ENCODE measurements at regions not wholly inside any gene's neighbourhood (a gene's known extent, or its start where the extent isn't known, plus 50 kb on each side); places are given as distances from the start of the nearest gene placed in this dataset.

GRCh38 chr12:59904874-59905521 is 309.2 kb downstream of the SLC16A7 start:
- no peak overlapping the region for H3K27ac ChIP-seq (ENCODE audit: low read depth in 1 of 2, low read length in 2 of 2)
- H3K4me3 ChIP-seq (ENCODE audit: low read length): no peak overlapping the region
- ATAC-seq (ENCODE audit: poor library complexity) (no peak), DNase-seq (no peak)
- no peak for TF ChIP-seq CTCF (IDR thresholded peaks at IDR 0.05)
- ChIA-PET CTCF (no interaction called here), POLR2A (no interaction called here)
- Mint-ChIP-seq H3K4me3 (no peak overlapping the region), H3K4me1 (ENCODE audit: low read depth) (no peaks in the 10 kb centered on the region), H3K27me3 (no peaks in the 10 kb centered on the region), H3K27ac (no peak overlapping the region), H3K9me3 (no peaks in the 10 kb centered on the region), H3K36me3 (ENCODE audit: low read depth) (no peaks in the 10 kb centered on the region)
- no peaks in the 10 kb centered on the region for H3K27me3 ChIP-seq (ENCODE audit: control insufficient read depth in 1 of 2, insufficient read depth in 2 of 2, low read length in 2 of 2)
- intact Hi-C loops (cut with DNase I, micrococcal nuclease): no loop called here
- H3K36me3 ChIP-seq (ENCODE audit: insufficient read depth, low read length): no peaks in the 10 kb centered on the region
- H3K9me3 ChIP-seq (ENCODE audit: control insufficient read depth in 1 of 2, insufficient read depth in 1 of 2, low read length in 2 of 2): no peaks in the 10 kb centered on the region
- H3K4me1 ChIP-seq (ENCODE audit: insufficient read depth, low read length): no peaks in the 10 kb centered on the region

- Histone ChIP-seq H3K4me1 (ENCODE audit: insufficient read depth, low read length) (no peaks in the 10 kb centered on the region), H3K27ac (ENCODE audit: low read depth in 1 of 2, low read length in 2 of 2) (no peak overlapping the region), H3K36me3 (ENCODE audit: insufficient read depth, low read length) (no peaks in the 10 kb centered on the region), H3K9me3 (ENCODE audit: control insufficient read depth in 1 of 2, insufficient read depth in 1 of 2, low read length in 2 of 2) (no peaks in the 10 kb centered on the region), H3K4me3 (ENCODE audit: low read length) (no peak overlapping the region), H3K27me3 (ENCODE audit: control insufficient read depth in 1 of 2, insufficient read depth in 2 of 2, low read length in 2 of 2) (no peaks in the 10 kb centered on the region)
- intact Hi-C loops (cut with DNase I, micrococcal nuclease): no loop called here
- Mint-ChIP-seq H3K27ac (no peak overlapping the region), H3K27me3 (no peaks in the 10 kb centered on the region), H3K9me3 (no peaks in the 10 kb centered on the region), H3K36me3 (ENCODE audit: low read depth) (no peaks in the 10 kb centered on the region), H3K4me1 (ENCODE audit: low read depth) (no peaks in the 10 kb centered on the region), H3K4me3 (no peak overlapping the region)
- no peak for DNase-seq
- ChIA-PET CTCF (no interaction called here), POLR2A (no interaction called here)
- no peak for ATAC-seq (ENCODE audit: poor library complexity)
- no peak for TF ChIP-seq CTCF (IDR thresholded peaks at IDR 0.05)
Measured at GRCh38 chr12:59911516-59911915, 315.7 kb downstream of the SLC16A7 start.

- ChIA-PET CTCF (no interaction called here), POLR2A (no interaction called here)
- Mint-ChIP-seq H3K9me3 (peaks cover 3% of the 10 kb centered on the region), H3K4me3 (no peak overlapping the region), H3K27me3 (no peaks in the 10 kb centered on the region), H3K27ac (no peak overlapping the region), H3K4me1 (ENCODE audit: low read depth) (no peaks in the 10 kb centered on the region), H3K36me3 (ENCODE audit: low read depth) (no peaks in the 10 kb centered on the region)
- no peak overlapping the region for H3K4me3 ChIP-seq (ENCODE audit: low read length)
- DNase-seq: no peak
- TF ChIP-seq CTCF (IDR thresholded peaks at IDR 0.05): no peak
- no peaks in the 10 kb centered on the region for H3K36me3 ChIP-seq (ENCODE audit: insufficient read depth, low read length)
- no peak for ATAC-seq (ENCODE audit: poor library complexity)
- H3K9me3 ChIP-seq (ENCODE audit: control insufficient read depth in 1 of 2, insufficient read depth in 1 of 2, low read length in 2 of 2): no peaks in the 10 kb centered on the region
- H3K4me1 ChIP-seq (ENCODE audit: insufficient read depth, low read length): no peaks in the 10 kb centered on the region
- no peaks in the 10 kb centered on the region for H3K27me3 ChIP-seq (ENCODE audit: control insufficient read depth in 1 of 2, insufficient read depth in 2 of 2, low read length in 2 of 2)
- no peak overlapping the region for H3K27ac ChIP-seq (ENCODE audit: low read depth in 1 of 2, low read length in 2 of 2)
- intact Hi-C loops (cut with DNase I, micrococcal nuclease): no loop called here
Measured at GRCh38 chr12:59916988-59917387, 321.2 kb downstream of the SLC16A7 start.
